ENCODE measurements at regions not wholly inside any gene's neighbourhood (a gene's known extent, or its start where the extent isn't known, plus 50 kb on each side); places are given as distances from the start of the nearest gene placed in this dataset.
"Not testable (repeated sequence)": the region's sequence is repeated elsewhere in the genome, so short reads cannot be mapped to it uniquely, and the experiment has no call there.

GRCh38 chr3:82000350-82000749 is 238.9 kb upstream of the GBE1 start:
- no peak for DNase-seq (ENCODE audit: low read depth)
- no peak for TF ChIP-seq CTCF (IDR thresholded peaks at IDR 0.05; ENCODE audit: control insufficient read depth, insufficient read depth, low read depth, low read length, missing control alignments)
- H3K4me3 ChIP-seq (ENCODE audit: control insufficient read depth, low read depth, low read length) = no peak overlapping the region

- DNase-seq (ENCODE audit: low read depth) = no peak
- no peak overlapping the region for H3K4me3 ChIP-seq (ENCODE audit: control insufficient read depth, low read depth, low read length)
- no peak for TF ChIP-seq CTCF (IDR thresholded peaks at IDR 0.05; ENCODE audit: control insufficient read depth, insufficient read depth, low read depth, low read length, missing control alignments)
Observed at GRCh38 chr3:81998907-81999306, 237.5 kb upstream of the GBE1 start.

GRCh38 chr3:81998139-81998755 is 236.8 kb upstream of the GBE1 start:
- no peak for TF ChIP-seq CTCF (IDR thresholded peaks at IDR 0.05; ENCODE audit: control insufficient read depth, insufficient read depth, low read depth, low read length, missing control alignments)
- H3K4me3 ChIP-seq (ENCODE audit: control insufficient read depth, low read depth, low read length) = no peak overlapping the region
- DNase-seq (ENCODE audit: low read depth) = no peak

GRCh38 chr3:81997390-81997789 is 235.9 kb upstream of the GBE1 start:
- H3K4me3 ChIP-seq (ENCODE audit: control insufficient read depth, low read depth, low read length) = no peak overlapping the region
- TF ChIP-seq CTCF (IDR thresholded peaks at IDR 0.05; ENCODE audit: control insufficient read depth, insufficient read depth, low read depth, low read length, missing control alignments) = no peak
- DNase-seq (ENCODE audit: low read depth) = no peak

- H3K4me3 ChIP-seq (ENCODE audit: control insufficient read depth, low read depth, low read length) = no peak overlapping the region
- DNase-seq (ENCODE audit: low read depth) = no peak
- peak; percentile 6 for TF ChIP-seq CTCF (IDR thresholded peaks at IDR 0.05; ENCODE audit: control insufficient read depth, insufficient read depth, low read depth, low read length, missing control alignments)
Observed at GRCh38 chr3:81995329-81995728, 233.9 kb upstream of the GBE1 start.

GRCh38 chr3:81989758-81990157 is 228.3 kb upstream of the GBE1 start:
- no peak overlapping the region for H3K4me3 ChIP-seq (ENCODE audit: control insufficient read depth, low read depth, low read length)
- TF ChIP-seq CTCF (IDR thresholded peaks at IDR 0.05; ENCODE audit: control insufficient read depth, insufficient read depth, low read depth, low read length, missing control alignments) = no peak
- no peak for DNase-seq (ENCODE audit: low read depth)

GRCh38 chr3:81989274-81989673 is 227.8 kb upstream of the GBE1 start:
- H3K4me3 ChIP-seq (ENCODE audit: control insufficient read depth, low read depth, low read length) = no peak overlapping the region
- DNase-seq (ENCODE audit: low read depth) = no peak
- no peak for TF ChIP-seq CTCF (IDR thresholded peaks at IDR 0.05; ENCODE audit: control insufficient read depth, insufficient read depth, low read depth, low read length, missing control alignments)

GRCh38 chr3:81987412-81987811 is 226.0 kb upstream of the GBE1 start:
- DNase-seq (ENCODE audit: low read depth); H3K4me3 ChIP-seq (ENCODE audit: control insufficient read depth, low read depth, low read length): not testable (repeated sequence)
